ENCODE measurements at regions not wholly inside any gene's neighbourhood (a gene's known extent, or its start where the extent isn't known, plus 50 kb on each side); places are given as distances from the start of the nearest gene placed in this dataset.

DNA sequence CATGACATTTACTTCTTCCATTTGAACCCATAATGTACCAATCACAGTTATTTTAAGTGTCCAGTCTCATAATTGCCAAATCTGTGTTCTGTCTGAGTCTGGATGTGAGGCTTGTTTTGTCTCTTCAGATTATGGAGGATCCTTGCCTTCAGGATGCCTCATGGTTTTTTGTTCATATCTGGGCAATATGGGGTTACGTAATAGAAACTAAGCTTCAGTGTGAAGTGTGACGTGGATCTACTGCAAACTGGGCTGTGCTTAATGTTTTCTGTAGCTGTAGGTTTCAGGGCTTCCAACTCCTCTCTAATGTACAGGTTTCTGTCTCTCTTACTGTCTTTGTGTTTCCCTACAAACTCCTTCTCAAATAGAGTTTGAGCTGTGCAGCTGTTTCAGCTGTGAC, 223.7 kb upstream of the ADARB2 start:
- TF ChIP-seq, protein P1, sequence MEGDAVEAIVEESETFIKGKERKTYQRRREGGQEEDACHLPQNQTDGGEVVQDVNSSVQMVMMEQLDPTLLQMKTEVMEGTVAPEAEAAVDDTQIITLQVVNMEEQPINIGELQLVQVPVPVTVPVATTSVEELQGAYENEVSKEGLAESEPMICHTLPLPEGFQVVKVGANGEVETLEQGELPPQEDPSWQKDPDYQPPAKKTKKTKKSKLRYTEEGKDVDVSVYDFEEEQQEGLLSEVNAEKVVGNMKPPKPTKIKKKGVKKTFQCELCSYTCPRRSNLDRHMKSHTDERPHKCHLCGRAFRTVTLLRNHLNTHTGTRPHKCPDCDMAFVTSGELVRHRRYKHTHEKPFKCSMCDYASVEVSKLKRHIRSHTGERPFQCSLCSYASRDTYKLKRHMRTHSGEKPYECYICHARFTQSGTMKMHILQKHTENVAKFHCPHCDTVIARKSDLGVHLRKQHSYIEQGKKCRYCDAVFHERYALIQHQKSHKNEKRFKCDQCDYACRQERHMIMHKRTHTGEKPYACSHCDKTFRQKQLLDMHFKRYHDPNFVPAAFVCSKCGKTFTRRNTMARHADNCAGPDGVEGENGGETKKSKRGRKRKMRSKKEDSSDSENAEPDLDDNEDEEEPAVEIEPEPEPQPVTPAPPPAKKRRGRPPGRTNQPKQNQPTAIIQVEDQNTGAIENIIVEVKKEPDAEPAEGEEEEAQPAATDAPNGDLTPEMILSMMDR (IDR thresholded peaks at IDR 0.05): no peak
- no peak for TF ChIP-seq POLR2A (IDR thresholded peaks at IDR 0.05)
